Panc1 (cell line): ENCODE measurements at regions not wholly inside any gene's neighbourhood (a gene's known extent, or its start where the extent isn't known, plus 50 kb on each side); places are given as distances from the start of the nearest gene placed in this dataset.

Experiments used
- ATAC-seq: fragments of 200-7000 bp; cut with Tn5 transposase; 2 replicates; pipeline ENCODE4 v1.9.1; 2020; ENCODE audit warnings: mild to moderate bottlenecking, moderate library complexity
- BruUV-seq: library from RNA; stranded (reverse); fragments of 400-500 nt; replicated peaks from 2 replicates; lab custom pipeline; 2021; lab: Mats Ljungman, UMichigan
- CTCF ChIA-PET: fragments of 300-600 bp; sonication (Branson Sonifier 250); formaldehyde crosslinking; loops from one replicate; lab custom pipeline; 2022; ENCODE audit warnings: antibody characterized with exemption; lab: Charles Lee
- POLR2A ChIA-PET: fragments of 300-600 bp; sonication (Branson Sonifier 250); formaldehyde crosslinking; loops from one replicate; lab custom pipeline; 2022; ENCODE audit warnings: antibody characterized with exemption; lab: Charles Lee
- DNase-seq: peaks from one replicate; pipeline ENCODE4 v3.0.0-alpha.2; 2010; ENCODE audit warnings: low read depth, low spot score
- H3K27ac ChIP-seq: 2 replicates; pipeline ENCODE4 v1.5.1; 2011; ENCODE audit warnings: mild to moderate bottlenecking, low read length, inconsistent platforms
- H3K27me3 ChIP-seq: fragments of 200-500 bp; sonication (Bioruptor generic); 2 replicates; pipeline ENCODE4 v1.6.0; 2014; ENCODE audit warnings: low read length, inconsistent platforms; ENCODE audit not compliant: control insufficient read depth, insufficient read depth
- H3K36me3 ChIP-seq: fragments of 200-500 bp; sonication (Bioruptor generic); 2 replicates; pipeline ENCODE4 v1.5.1; 2014; ENCODE audit warnings: inconsistent platforms, mild to moderate bottlenecking, low read length, moderate library complexity; ENCODE audit not compliant: control insufficient read depth, insufficient read depth
- H3K4me1 ChIP-seq: 2 replicates; pipeline ENCODE4 v1.5.1; 2011; ENCODE audit warnings: inconsistent platforms, mild to moderate bottlenecking, low read length, moderate library complexity; ENCODE audit not compliant: control insufficient read depth, insufficient read depth
- H3K4me3 ChIP-seq, 2 experiments: 2 replicates each; pipeline ENCODE4 v1.5.1; 2011 to 2012; ENCODE audit warnings: low read depth in 2 of 2, low read length in 2 of 2, mild to moderate bottlenecking in 2 of 2, inconsistent platforms in 1 of 2, moderate library complexity in 1 of 2
- H3K9me3 ChIP-seq: fragments of 200-500 bp; sonication (Bioruptor generic); 2 replicates; pipeline ENCODE4 v1.5.1; 2014; ENCODE audit warnings: low read depth, mild to moderate bottlenecking, inconsistent platforms, low read length, moderate library complexity; ENCODE audit not compliant: control insufficient read depth, insufficient read depth
- POLR2AphosphoS5 ChIP-seq: IDR thresholded peaks from 2 replicates; pipeline ENCODE4 v1.6.1; 2012; ENCODE audit warnings: mild to moderate bottlenecking, low read depth, low read length, moderate library complexity
- SIN3A ChIP-seq: IDR thresholded peaks from 2 replicates; pipeline ENCODE4 v1.6.1; 2012; ENCODE audit warnings: low read depth, mild to moderate bottlenecking, low read length, moderate library complexity, borderline replicate concordance; ENCODE audit not compliant: insufficient read depth
- TCF7L2 ChIP-seq: IDR thresholded peaks from 2 replicates; pipeline ENCODE4 v1.6.1; 2011; ENCODE audit warnings: mild to moderate bottlenecking, low read depth, low read length, inconsistent platforms
- in situ Hi-C: cut with HindIII; loops from 2 replicates; pipeline ENCODE4 v1.10.0; 2016; ENCODE audit warnings: low sequenced_read_pairs, low pct_unique_long_range_greater_than_20kb
- intact Hi-C: fragments of 100-400 bp; cut with micrococcal nuclease; formaldehyde crosslinking; loops from one replicate; pipeline ENCODE4 v1.10.0; 2022; ENCODE audit not compliant: unreplicated experiment
- TF ChIP-seq, protein P1 (sequence below), 2 experiments: IDR thresholded peaks; 2 replicates each; pipeline ENCODE4 v1.6.1; 2011 to 2012; ENCODE audit warnings: low read depth in 2 of 2, control low read depth in 1 of 2, low read length in 1 of 2, mild to moderate bottlenecking in 1 of 2, moderate library complexity in 1 of 2; ENCODE audit not compliant: insufficient read depth in 1 of 2
- TF ChIP-seq, protein P2 (sequence below): fragments of 450-650 bp; IDR thresholded peaks from 2 replicates; pipeline ENCODE4 v1.5.1; 2017; ENCODE audit warnings: mild to moderate bottlenecking

DNA sequence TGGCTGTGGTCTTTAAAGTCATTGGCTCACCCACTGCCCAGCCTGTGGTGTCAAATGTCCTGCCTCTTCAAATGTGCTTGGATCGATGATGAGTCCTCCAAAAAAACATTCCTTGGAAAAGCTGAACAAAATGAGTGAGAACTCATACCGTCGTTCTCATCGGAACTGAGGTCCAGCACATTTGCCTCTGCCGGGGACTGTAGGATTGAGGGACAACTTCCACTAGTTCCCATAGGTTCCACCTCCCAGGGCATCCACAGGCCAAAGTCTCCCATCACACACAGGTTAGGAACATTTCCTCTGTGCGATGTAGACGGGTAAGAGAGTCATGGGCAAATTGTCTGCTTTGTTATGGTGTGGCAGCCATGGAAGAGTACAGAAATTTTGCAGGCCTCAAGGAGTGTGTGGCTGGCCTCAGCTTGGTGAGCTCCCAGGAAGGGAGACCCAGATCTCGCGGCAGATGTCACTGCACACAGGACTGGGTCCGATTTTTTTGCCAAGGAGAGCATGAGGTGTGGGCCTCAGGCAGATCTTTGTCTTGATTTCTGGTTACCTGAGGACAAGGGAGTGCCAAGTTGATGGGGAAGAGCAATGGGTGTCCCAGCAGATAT lies 115.7 kb downstream of the SNRPN start:
- ChIA-PET CTCF (no interaction called here), POLR2A (no interaction called here)
- Histone ChIP-seq H3K27me3 (no peaks in the 10 kb centered on the region), H3K36me3 (peaks cover 2% of the 10 kb centered on the region), H3K27ac (no peak overlapping the region), H3K4me1 (no peaks in the 10 kb centered on the region), H3K9me3 (peaks cover 85% of the 10 kb centered on the region), H3K4me3 (no peak overlapping the region)
- in situ Hi-C loops (no loop called here), intact Hi-C loops (no loop called here)
- TF ChIP-seq POLR2AphosphoS5 (no peak), TCF7L2 (no peak), SIN3A (no peak)
- TF ChIP-seq, protein P1, sequence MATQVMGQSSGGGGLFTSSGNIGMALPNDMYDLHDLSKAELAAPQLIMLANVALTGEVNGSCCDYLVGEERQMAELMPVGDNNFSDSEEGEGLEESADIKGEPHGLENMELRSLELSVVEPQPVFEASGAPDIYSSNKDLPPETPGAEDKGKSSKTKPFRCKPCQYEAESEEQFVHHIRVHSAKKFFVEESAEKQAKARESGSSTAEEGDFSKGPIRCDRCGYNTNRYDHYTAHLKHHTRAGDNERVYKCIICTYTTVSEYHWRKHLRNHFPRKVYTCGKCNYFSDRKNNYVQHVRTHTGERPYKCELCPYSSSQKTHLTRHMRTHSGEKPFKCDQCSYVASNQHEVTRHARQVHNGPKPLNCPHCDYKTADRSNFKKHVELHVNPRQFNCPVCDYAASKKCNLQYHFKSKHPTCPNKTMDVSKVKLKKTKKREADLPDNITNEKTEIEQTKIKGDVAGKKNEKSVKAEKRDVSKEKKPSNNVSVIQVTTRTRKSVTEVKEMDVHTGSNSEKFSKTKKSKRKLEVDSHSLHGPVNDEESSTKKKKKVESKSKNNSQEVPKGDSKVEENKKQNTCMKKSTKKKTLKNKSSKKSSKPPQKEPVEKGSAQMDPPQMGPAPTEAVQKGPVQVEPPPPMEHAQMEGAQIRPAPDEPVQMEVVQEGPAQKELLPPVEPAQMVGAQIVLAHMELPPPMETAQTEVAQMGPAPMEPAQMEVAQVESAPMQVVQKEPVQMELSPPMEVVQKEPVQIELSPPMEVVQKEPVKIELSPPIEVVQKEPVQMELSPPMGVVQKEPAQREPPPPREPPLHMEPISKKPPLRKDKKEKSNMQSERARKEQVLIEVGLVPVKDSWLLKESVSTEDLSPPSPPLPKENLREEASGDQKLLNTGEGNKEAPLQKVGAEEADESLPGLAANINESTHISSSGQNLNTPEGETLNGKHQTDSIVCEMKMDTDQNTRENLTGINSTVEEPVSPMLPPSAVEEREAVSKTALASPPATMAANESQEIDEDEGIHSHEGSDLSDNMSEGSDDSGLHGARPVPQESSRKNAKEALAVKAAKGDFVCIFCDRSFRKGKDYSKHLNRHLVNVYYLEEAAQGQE (IDR thresholded peaks at IDR 0.05; ENCODE audit: insufficient read depth in 1 of 2, low read depth in 2 of 2, low read length in 1 of 2): no peak
- TF ChIP-seq, protein P2, sequence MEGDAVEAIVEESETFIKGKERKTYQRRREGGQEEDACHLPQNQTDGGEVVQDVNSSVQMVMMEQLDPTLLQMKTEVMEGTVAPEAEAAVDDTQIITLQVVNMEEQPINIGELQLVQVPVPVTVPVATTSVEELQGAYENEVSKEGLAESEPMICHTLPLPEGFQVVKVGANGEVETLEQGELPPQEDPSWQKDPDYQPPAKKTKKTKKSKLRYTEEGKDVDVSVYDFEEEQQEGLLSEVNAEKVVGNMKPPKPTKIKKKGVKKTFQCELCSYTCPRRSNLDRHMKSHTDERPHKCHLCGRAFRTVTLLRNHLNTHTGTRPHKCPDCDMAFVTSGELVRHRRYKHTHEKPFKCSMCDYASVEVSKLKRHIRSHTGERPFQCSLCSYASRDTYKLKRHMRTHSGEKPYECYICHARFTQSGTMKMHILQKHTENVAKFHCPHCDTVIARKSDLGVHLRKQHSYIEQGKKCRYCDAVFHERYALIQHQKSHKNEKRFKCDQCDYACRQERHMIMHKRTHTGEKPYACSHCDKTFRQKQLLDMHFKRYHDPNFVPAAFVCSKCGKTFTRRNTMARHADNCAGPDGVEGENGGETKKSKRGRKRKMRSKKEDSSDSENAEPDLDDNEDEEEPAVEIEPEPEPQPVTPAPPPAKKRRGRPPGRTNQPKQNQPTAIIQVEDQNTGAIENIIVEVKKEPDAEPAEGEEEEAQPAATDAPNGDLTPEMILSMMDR: no peak
- ATAC-seq (no peak), DNase-seq (no peak)
- no TSS peak for BruUV-seq

DNA sequence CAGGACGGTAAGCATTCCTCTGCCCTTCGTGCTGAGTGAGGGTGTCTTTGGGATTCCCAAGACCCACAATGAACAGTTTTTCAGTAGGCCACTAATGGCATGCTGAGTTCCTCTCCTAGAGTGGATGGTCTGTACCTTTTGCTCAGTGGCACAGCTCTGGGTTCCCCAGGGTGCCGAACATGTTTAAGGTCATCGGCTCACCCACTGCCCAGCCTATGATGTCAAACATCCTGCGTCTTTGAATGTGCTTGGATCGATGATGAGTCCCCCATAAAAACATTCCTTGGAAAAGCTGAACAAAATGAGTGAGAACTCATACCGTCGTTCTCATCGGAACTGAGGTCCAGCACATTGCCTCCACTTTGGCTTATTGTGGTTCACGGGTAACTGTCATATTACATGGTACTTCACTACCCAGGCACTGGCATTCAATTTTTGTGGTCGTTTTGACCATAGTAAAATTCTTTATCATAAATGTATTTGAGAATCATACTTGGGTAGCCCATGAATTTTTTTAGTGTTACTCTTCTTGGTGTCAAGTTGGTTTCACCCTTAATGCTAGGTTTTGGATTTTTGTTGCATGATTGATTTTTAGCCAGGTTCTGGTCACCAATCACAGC lies 118.2 kb downstream of the SNRPN start:
- intact Hi-C loops (no loop called here), in situ Hi-C loops (no loop called here)
- TF ChIP-seq SIN3A (no peak), POLR2AphosphoS5 (no peak), TCF7L2 (no peak)
- TF ChIP-seq, protein P2: no peak
- TF ChIP-seq, protein P1 (IDR thresholded peaks at IDR 0.05; ENCODE audit: insufficient read depth in 1 of 2, low read depth in 2 of 2, low read length in 1 of 2): no peak
- POLR2A ChIA-PET: no interaction called here
- no peak for ATAC-seq
- Histone ChIP-seq H3K27me3 (no peaks in the 10 kb centered on the region), H3K4me3 (no peak overlapping the region), H3K9me3 (peaks cover 80% of the 10 kb centered on the region), H3K4me1 (no peaks in the 10 kb centered on the region), H3K27ac (no peak overlapping the region), H3K36me3 (peaks cover 2% of the 10 kb centered on the region)
- DNase-seq: no peak
- CTCF ChIA-PET: no interaction called here
- BruUV-seq: no TSS peak
